ENCODE measurements at regions not wholly inside any gene's neighbourhood (a gene's known extent, or its start where the extent isn't known, plus 50 kb on each side); places are given as distances from the start of the nearest gene placed in this dataset.
A peak's percentile ranks its signal among the peaks of the same experiment; 100 is the strongest.
"Not testable (repeated sequence)": the region's sequence is repeated elsewhere in the genome, so short reads cannot be mapped to it uniquely, and the experiment has no call there.

- intact Hi-C loops (cut with micrococcal nuclease) = no loop called here
- Histone ChIP-seq H2AFZ (ENCODE audit: insufficient read depth, low read depth, low read length, poor library complexity, severe bottlenecking) (no peak overlapping the region), H3K4me3 (replicated peaks in 1 of 3; ENCODE audit: low read depth in 2 of 3, low read length in 3 of 3) (no peak overlapping the region), H3K36me3 (replicated peaks in 1 of 2; ENCODE audit: control insufficient read depth in 1 of 2, insufficient read depth in 2 of 2, low read length in 2 of 2) (no peaks in the 10 kb centered on the region), H4K20me1 (ENCODE audit: insufficient read depth, low read length) (no peaks in the 10 kb centered on the region), H3K9ac (ENCODE audit: insufficient read depth, low read length, poor library complexity, severe bottlenecking) (no peak overlapping the region), H3K4me1 (ENCODE audit: control insufficient read depth in 1 of 2, insufficient read depth in 2 of 2, low read length in 2 of 2) (no peaks in the 10 kb centered on the region), H3K27ac (ENCODE audit: low read depth in 1 of 2, low read length in 2 of 2) (no peak overlapping the region), H3K9me3 (replicated peaks in 1 of 2; ENCODE audit: control insufficient read depth in 1 of 2, insufficient read depth in 1 of 2, low read length in 2 of 2) (no peaks in the 10 kb centered on the region), H3K27me3 (ENCODE audit: control insufficient read depth in 2 of 2, insufficient read depth in 2 of 2, low read length in 2 of 2) (no peaks in the 10 kb centered on the region), H3K4me2 (replicated peaks; ENCODE audit: extremely low read depth, low read length, poor library complexity, severe bottlenecking) (no peak overlapping the region), H3K79me2 (ENCODE audit: insufficient read depth, low read length) (no peaks in the 10 kb centered on the region)
- no peak for DNase-seq
- TF ChIP-seq CTCF (IDR thresholded peaks at IDR 0.05) = no peak
- Mint-ChIP-seq H3K4me1 (no peaks in the 10 kb centered on the region), H3K27me3 (ENCODE audit: low read depth in 3 of 3) (peaks cover 0 to 12% (median 6%) of the 10 kb centered on the region in 3 donors), H3K27ac (no peak overlapping the region), H3K9me3 (peaks cover 0 to 3% (median 0%) of the 10 kb centered on the region in 7 donors), H3K4me3 (no peak overlapping the region), H3K36me3 (no peaks in the 10 kb centered on the region)
- no CpG with 5 or more reads among the region's 5 CpGs for WGBS (ENCODE audit: insufficient coverage)
Observed at GRCh38 chr2:101580528-101580927, 105.6 kb upstream of the RFX8 start.

- H3K4me3 Mint-ChIP-seq = no peak overlapping the region
- no peaks in the 10 kb centered on the region for H3K9me3 ChIP-seq (replicated peaks in 1 of 2; ENCODE audit: control insufficient read depth in 1 of 2, insufficient read depth in 1 of 2, low read length in 2 of 2)
- peaks cover 0 to 3% (median 0%) of the 10 kb centered on the region in 7 donors for H3K9me3 Mint-ChIP-seq
- H3K79me2 ChIP-seq (ENCODE audit: insufficient read depth, low read length) = no peaks in the 10 kb centered on the region
- no peaks in the 10 kb centered on the region for H3K27me3 ChIP-seq (ENCODE audit: control insufficient read depth in 2 of 2, insufficient read depth in 2 of 2, low read length in 2 of 2)
- H3K4me2 ChIP-seq (replicated peaks; ENCODE audit: extremely low read depth, low read length, poor library complexity, severe bottlenecking) = no peak overlapping the region
- H3K27ac ChIP-seq (ENCODE audit: low read depth in 1 of 2, low read length in 2 of 2) = no peak overlapping the region
- intact Hi-C loops (cut with micrococcal nuclease) = no loop called here
- WGBS (ENCODE audit: insufficient coverage) = 100% methylated on average over 1 of the region's 1 CpG
- no peaks in the 10 kb centered on the region for H3K36me3 Mint-ChIP-seq
- no peak for DNase-seq
- H2AFZ ChIP-seq (ENCODE audit: insufficient read depth, low read depth, low read length, poor library complexity, severe bottlenecking) = no peak overlapping the region
- no peaks in the 10 kb centered on the region for H3K4me1 ChIP-seq (ENCODE audit: control insufficient read depth in 1 of 2, insufficient read depth in 2 of 2, low read length in 2 of 2)
- H3K27me3 Mint-ChIP-seq (ENCODE audit: low read depth in 3 of 3) = peaks cover 3 to 16% (median 6%) of the 10 kb centered on the region in 3 donors
- no peaks in the 10 kb centered on the region for H4K20me1 ChIP-seq (ENCODE audit: insufficient read depth, low read length)
- H3K4me3 ChIP-seq (replicated peaks in 1 of 3; ENCODE audit: low read depth in 2 of 3, low read length in 3 of 3) = no peak overlapping the region
- H3K27ac Mint-ChIP-seq = peak overlapping the region in 1 of 7 donors; percentile 66
- no peaks in the 10 kb centered on the region for H3K4me1 Mint-ChIP-seq
- no peak for TF ChIP-seq CTCF (IDR thresholded peaks at IDR 0.05)
- no peak overlapping the region for H3K9ac ChIP-seq (ENCODE audit: insufficient read depth, low read length, poor library complexity, severe bottlenecking)
- H3K36me3 ChIP-seq (replicated peaks in 1 of 2; ENCODE audit: control insufficient read depth in 1 of 2, insufficient read depth in 2 of 2, low read length in 2 of 2) = no peaks in the 10 kb centered on the region
Observed at GRCh38 chr2:101578671-101579070, 103.8 kb upstream of the RFX8 start.

GRCh38 chr2:101578135-101578534 lies 103.2 kb upstream of the RFX8 start:
- H3K9me3 Mint-ChIP-seq; H3K4me2 ChIP-seq (replicated peaks; ENCODE audit: extremely low read depth, low read length, poor library complexity, severe bottlenecking); H3K9ac ChIP-seq (ENCODE audit: insufficient read depth, low read length, poor library complexity, severe bottlenecking); DNase-seq; H3K9me3 ChIP-seq (replicated peaks in 1 of 2; ENCODE audit: control insufficient read depth in 1 of 2, insufficient read depth in 1 of 2, low read length in 2 of 2); intact Hi-C loops (cut with micrococcal nuclease); H3K4me1 Mint-ChIP-seq; H3K36me3 Mint-ChIP-seq; H4K20me1 ChIP-seq (ENCODE audit: insufficient read depth, low read length); H3K4me1 ChIP-seq (ENCODE audit: control insufficient read depth in 1 of 2, insufficient read depth in 2 of 2, low read length in 2 of 2); H3K27me3 ChIP-seq (ENCODE audit: control insufficient read depth in 2 of 2, insufficient read depth in 2 of 2, low read length in 2 of 2); H3K27ac ChIP-seq (ENCODE audit: low read depth in 1 of 2, low read length in 2 of 2); H3K79me2 ChIP-seq (ENCODE audit: insufficient read depth, low read length); H3K27ac Mint-ChIP-seq; H3K4me3 ChIP-seq (replicated peaks in 1 of 3; ENCODE audit: low read depth in 2 of 3, low read length in 3 of 3); H2AFZ ChIP-seq (ENCODE audit: insufficient read depth, low read depth, low read length, poor library complexity, severe bottlenecking); H3K36me3 ChIP-seq (replicated peaks in 1 of 2; ENCODE audit: control insufficient read depth in 1 of 2, insufficient read depth in 2 of 2, low read length in 2 of 2); H3K4me3 Mint-ChIP-seq: not testable (repeated sequence)
- WGBS (ENCODE audit: insufficient coverage) = 100% methylated on average over 3 of the region's 4 CpGs
- H3K27me3 Mint-ChIP-seq (ENCODE audit: low read depth in 3 of 3) = peaks cover 3 to 16% (median 6%) of the 10 kb centered on the region in 3 donors
